GM21786 (cell line): ENCODE measurements at regions not wholly inside any gene's neighbourhood (a gene's known extent, or its start where the extent isn't known, plus 50 kb on each side); places are given as distances from the start of the nearest gene placed in this dataset.
"Not testable (repeated sequence)": the region's sequence is repeated elsewhere in the genome, so short reads cannot be mapped to it uniquely, and the experiment has no call there.

Experiments used
- ATAC-seq: cut with Tn5 transposase; IDR thresholded peaks from one replicate; pipeline ENCODE4 v1.9.1; 2021; ENCODE audit not compliant: unreplicated experiment

DNA sequence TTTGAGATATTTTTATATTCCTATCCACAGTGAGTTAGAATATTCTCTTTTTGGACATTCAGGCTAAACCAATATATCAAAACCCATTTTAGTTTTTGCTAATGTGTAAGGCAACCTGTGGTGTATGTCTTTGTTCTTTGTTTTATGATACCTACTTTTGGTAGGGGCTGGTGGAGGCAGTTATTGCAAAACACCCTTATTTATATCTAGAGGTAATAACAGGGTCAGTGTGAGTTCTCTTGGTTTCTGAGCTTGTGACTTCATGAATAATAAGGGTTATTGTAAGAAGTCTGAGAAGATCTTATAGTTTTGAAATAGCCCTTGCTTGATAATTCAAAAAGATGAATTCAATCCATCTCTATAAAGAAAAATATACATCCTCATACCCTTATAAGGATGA lies 235.1 kb upstream of the LRIG3 start:
- ATAC-seq = no peak

DNA sequence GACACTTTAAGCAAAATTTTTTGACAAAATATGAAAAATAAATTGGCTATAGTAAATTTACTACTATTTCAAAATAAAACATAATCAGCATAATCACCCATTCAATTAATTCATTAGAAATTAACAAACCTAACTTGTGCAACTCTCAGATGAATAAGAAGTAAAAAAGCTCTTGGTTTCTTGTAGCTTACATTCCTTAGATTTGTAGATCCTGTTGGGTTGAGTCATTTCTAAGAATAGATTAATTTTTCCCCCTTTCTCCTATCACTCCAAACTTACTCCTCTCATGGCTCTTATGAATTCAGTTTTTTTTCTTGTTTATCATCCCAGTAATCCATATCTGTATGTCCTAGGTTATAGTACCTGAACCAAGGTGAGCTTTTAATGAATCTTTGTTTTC lies 230.9 kb upstream of the LRIG3 start:
- no peak for ATAC-seq

GRCh38 chr12:59149995-59150642 lies 229.8 kb upstream of the LRIG3 start:
- peak; percentile 100 for ATAC-seq

DNA sequence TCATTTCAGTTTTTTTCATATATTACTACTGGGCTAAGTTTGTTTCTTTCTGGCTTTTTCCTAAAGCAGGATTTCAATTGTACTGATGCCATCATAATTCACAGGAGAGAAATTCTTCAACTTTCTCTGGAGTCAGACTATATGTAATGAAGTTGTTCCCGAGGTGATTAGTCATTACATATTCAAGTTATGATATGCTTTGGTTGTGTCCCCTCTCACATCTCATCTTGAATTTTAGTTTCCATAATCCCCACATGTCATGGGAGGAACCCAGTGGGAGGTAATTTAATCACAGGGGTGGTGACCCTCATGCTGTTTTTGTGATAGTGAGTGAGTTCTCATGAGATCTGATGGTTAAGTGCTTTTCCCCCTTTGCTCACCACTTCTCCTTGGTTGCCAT lies 227.5 kb upstream of the LRIG3 start:
- no peak for ATAC-seq

DNA sequence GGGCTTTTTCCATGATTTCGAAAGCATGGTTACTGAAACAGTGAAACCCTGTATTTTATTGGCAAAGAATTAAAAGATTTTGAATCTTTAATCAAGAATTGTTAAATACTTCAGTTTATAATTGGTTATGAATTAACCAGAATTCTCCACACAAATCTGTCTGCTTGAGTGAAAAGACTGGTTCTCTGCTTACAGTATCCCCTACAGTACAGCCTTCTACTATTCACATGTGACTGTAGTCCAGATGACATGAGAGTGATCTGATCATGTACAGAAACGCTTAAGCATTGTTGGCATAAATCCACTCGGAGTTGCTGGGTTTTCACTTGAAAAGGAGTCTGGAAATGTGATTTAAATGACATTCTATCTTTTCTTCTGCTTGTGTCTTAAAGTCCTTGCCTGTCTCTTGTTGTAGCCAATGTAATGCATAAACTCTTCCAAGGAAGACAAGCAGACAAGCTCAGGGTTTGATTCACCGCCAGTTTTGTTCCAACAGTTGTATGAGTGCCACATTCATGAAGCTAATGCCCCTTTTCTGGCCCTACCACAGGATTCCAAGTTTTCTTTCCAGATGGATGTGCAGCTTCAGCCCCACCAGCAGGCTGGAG lies 222.0 kb upstream of the LRIG3 start:
- no peak for ATAC-seq

DNA sequence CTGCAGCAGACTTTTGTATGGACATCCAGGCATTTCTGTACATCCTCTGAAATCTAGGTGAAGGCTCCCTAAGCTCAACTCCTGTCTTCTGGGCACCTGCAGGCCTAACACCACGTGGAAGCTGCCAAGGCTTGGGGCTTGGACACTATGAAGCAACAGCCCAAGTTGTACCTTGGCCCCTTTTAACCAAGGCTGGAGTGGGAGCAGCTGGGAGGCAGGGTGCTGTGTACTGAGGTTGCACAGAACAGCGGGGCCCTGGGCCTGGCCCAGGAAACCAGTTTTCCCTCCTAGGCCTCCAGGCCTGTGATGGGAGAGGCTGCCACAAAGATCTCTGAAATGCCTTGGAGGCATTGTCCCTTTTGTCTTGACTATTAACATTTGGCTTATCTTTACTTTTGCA lies 214.4 kb upstream of the LRIG3 start:
- no peak for ATAC-seq

GRCh38 chr12:59131462-59131861 lies 211.2 kb upstream of the LRIG3 start:
- ATAC-seq = no peak

- no peak for ATAC-seq
These were observed 202.5 kb upstream of the LRIG3 start for GRCh38 chr12:59122784-59123183.

GRCh38 chr12:59121451-59121850 lies 201.1 kb upstream of the LRIG3 start:
- ATAC-seq = no peak

GRCh38 chr12:59119676-59120075 lies 199.4 kb upstream of the LRIG3 start:
- ATAC-seq = no peak

- no peak for ATAC-seq
These were observed 198.1 kb upstream of the LRIG3 start for GRCh38 chr12:59118356-59118755.

- no peak for ATAC-seq
These were observed 195.7 kb upstream of the LRIG3 start for GRCh38 chr12:59115995-59116394.

GRCh38 chr12:59115526-59115925 lies 195.2 kb upstream of the LRIG3 start:
- no peak for ATAC-seq

- peak; percentile 92 for ATAC-seq
These were observed 193.7 kb upstream of the LRIG3 start for GRCh38 chr12:59113831-59114615.

GRCh38 chr12:59111851-59112250 lies 191.5 kb upstream of the LRIG3 start:
- no peak for ATAC-seq

DNA sequence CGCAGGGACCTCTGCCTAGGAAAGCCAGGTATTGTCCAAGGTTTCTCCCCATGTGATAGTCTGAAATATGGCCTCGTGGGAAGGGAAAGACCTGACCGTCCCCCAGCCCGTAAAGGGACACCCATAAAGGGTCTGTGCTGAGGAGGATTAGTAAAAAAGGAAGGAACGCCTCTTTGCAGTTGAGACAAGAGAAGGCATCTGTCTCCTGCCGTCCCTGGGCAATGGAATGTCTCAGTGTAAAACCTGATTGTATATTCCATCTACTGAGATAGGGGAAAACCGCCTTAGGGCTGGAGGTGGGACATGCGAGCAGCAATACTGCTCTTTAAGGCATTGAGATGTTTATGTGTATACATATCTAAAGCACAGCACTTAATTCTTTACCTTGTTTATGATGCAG lies 188.2 kb upstream of the LRIG3 start:
- not testable (repeated sequence) for ATAC-seq

- no peak for ATAC-seq
These were observed 180.3 kb upstream of the LRIG3 start for GRCh38 chr12:59100585-59100984.

GRCh38 chr12:59097876-59098275 lies 177.6 kb upstream of the LRIG3 start:
- no peak for ATAC-seq

DNA sequence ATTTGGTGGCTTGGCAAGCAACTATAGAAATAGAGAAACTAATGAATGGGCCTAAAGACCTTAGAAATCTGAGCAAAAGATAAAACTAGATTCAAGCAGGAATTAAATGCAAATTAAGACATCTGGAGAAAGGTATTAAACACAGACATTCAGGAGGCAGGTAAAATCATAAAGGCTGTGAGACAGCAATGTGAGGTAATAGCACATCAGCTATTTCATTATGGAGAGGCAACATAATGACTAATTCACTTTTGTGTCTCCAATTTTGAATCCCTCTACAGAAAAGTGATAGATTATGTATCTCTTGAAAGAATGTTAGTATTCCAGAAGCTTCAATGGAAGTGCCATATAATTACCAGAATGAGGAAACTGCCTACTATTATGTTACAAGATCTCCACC lies 175.9 kb upstream of the LRIG3 start:
- ATAC-seq = no peak

GRCh38 chr12:59093073-59093772 lies 172.9 kb upstream of the LRIG3 start:
- no peak for ATAC-seq

- ATAC-seq = no peak
These were observed 168.4 kb upstream of the LRIG3 start for GRCh38 chr12:59088673-59089072.

DNA sequence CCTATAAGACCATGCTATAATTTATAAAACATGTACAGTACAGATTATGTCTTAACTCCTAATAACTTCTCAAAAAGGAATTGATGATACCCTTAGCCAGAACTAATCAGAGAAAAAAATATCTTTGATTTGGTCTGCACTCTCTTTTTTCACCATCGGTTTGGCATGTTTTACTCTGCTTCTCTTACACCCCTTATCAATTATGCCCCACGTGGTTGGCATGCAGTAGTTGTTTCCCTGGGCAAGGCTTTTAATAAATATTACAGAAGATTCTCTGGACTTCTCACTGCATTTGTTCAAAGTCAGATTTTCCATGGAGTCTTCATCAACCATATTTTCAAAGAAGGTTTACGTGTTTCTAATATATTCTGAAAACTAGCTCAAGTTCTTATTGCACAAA lies 167.4 kb upstream of the LRIG3 start:
- ATAC-seq = no peak
